Caco-2 (cell line): ENCODE measurements at regions not wholly inside any gene's neighbourhood (a gene's known extent, or its start where the extent isn't known, plus 50 kb on each side); places are given as distances from the start of the nearest gene placed in this dataset.

Experiments used
- BruUV-seq: library from RNA; stranded (reverse); fragments of 400-500 nt; replicated peaks from 2 replicates; lab custom pipeline; 2021; lab: Mats Ljungman, UMichigan
- CTCF ChIA-PET: fragments of 300-600 bp; sonication (Branson Sonifier 250); formaldehyde crosslinking; loops from one replicate; lab custom pipeline; 2022; ENCODE audit warnings: antibody characterized with exemption; lab: Charles Lee
- POLR2A ChIA-PET: fragments of 300-600 bp; sonication (Branson Sonifier 250); formaldehyde crosslinking; loops from one replicate; lab custom pipeline; 2022; ENCODE audit warnings: antibody characterized with exemption; lab: Charles Lee
- DNase-seq, 2 experiments: peaks; one replicate each; pipeline versions ENCODE4 v3.0.0 to v3.0.0-alpha.2; 2020 to 2022
- H3K27me3 ChIP-seq: replicated peaks from 2 replicates; pipeline ENCODE4 v1.6.0; 2011; ENCODE audit warnings: low read length; ENCODE audit not compliant: control insufficient read depth, insufficient read depth
- H3K36me3 ChIP-seq: 2 replicates; pipeline ENCODE4 v1.5.1; 2011; ENCODE audit warnings: low read length; ENCODE audit not compliant: control insufficient read depth, insufficient read depth
- H3K4me1 ChIP-seq: fragments of 250-450 bp; sonication (Bioruptor Pico); 2 replicates; pipeline ENCODE4 v1.5.1; 2020; ENCODE audit warnings: mild to moderate bottlenecking
- H3K4me3 ChIP-seq: 2 replicates; pipeline ENCODE4 v1.5.1; 2011; ENCODE audit warnings: low read depth, mild to moderate bottlenecking, control low read depth, low read length
- H3K9me3 ChIP-seq: fragments of 250-450 bp; sonication (Bioruptor Pico); 2 replicates; pipeline ENCODE4 v1.5.1; 2020; ENCODE audit warnings: mild to moderate bottlenecking, moderate library complexity
- H3K27ac Mint-ChIP-seq: one replicate; pipeline ENCODE4 v1.8.0; 2022; ENCODE audit warnings: mixed read lengths; ENCODE audit not compliant: unreplicated experiment
- H3K27me3 Mint-ChIP-seq: one replicate; pipeline ENCODE4 v1.8.0; 2022; ENCODE audit warnings: mixed read lengths; ENCODE audit not compliant: insufficient read depth, unreplicated experiment
- H3K36me3 Mint-ChIP-seq: one replicate; pipeline ENCODE4 v1.8.0; 2022; ENCODE audit warnings: mild to moderate bottlenecking, mixed read lengths; ENCODE audit not compliant: insufficient read depth, unreplicated experiment
- H3K4me1 Mint-ChIP-seq: one replicate; pipeline ENCODE4 v1.8.0; 2022; ENCODE audit warnings: low read depth, mixed read lengths; ENCODE audit not compliant: unreplicated experiment
- H3K4me3 Mint-ChIP-seq: one replicate; pipeline ENCODE4 v1.8.0; 2022; ENCODE audit warnings: mild to moderate bottlenecking, moderate library complexity, mixed read lengths; ENCODE audit not compliant: unreplicated experiment
- H3K9me3 Mint-ChIP-seq: one replicate; pipeline ENCODE4 v1.8.0; 2022; ENCODE audit warnings: mixed read lengths; ENCODE audit not compliant: unreplicated experiment
- intact Hi-C: fragments of 100-400 bp; cut with micrococcal nuclease; formaldehyde crosslinking; loops from one replicate; pipeline ENCODE4 v1.10.0; 2022; ENCODE audit not compliant: unreplicated experiment
- TF ChIP-seq, protein P1 (sequence below), 2 experiments: fragments of 200-600 bp in 1 of 2; IDR thresholded peaks; 1 replicate in 1 of 2; 2 replicates in 1 of 2; pipeline versions ENCODE4 v1.5.1 to v1.8.0; 2011 to 2022; ENCODE audit warnings: antibody characterized with exemption in 1 of 2, control low read depth in 1 of 2, inconsistent platforms in 1 of 2, low read depth in 1 of 2, low read length in 1 of 2, mild to moderate bottlenecking in 1 of 2, moderate library complexity in 1 of 2; ENCODE audit not compliant: insufficient read depth in 1 of 2, severe bottlenecking in 1 of 2, unreplicated experiment in 1 of 2

DNA sequence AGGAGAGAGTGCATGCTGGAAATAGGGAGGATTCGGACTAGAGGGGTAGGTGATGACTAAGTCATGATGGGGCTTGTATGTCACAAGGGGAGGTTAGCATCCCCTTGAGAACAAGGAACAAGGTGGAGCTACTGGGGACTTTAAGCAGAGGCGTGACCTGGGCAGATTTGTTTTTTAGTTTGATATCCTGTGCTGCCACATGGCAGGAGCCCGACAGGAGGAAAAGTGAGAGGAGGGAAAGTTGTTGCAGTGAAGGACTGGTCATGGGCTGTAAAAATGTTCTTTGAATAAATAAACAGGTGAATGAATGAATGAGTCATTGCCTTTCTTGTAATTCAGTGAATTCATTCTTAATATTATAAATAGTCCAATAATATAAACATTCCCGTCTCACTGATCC, 365.1 kb upstream of the CDH5 start:
- no peak for DNase-seq
- H3K4me1 ChIP-seq, result no peaks in the 10 kb centered on the region
- Mint-ChIP-seq H3K27me3 (peaks cover 23% of the 10 kb centered on the region), H3K9me3 (no peaks in the 10 kb centered on the region), H3K36me3 (no peaks in the 10 kb centered on the region), H3K4me1 (no peaks in the 10 kb centered on the region), H3K27ac (no peak overlapping the region), H3K4me3 (no peak overlapping the region)
- no peaks in the 10 kb centered on the region for H3K36me3 ChIP-seq
- POLR2A ChIA-PET, result no interaction called here
- no peaks in the 10 kb centered on the region for H3K9me3 ChIP-seq
- CTCF ChIA-PET, result no interaction called here
- TF ChIP-seq, protein P1, sequence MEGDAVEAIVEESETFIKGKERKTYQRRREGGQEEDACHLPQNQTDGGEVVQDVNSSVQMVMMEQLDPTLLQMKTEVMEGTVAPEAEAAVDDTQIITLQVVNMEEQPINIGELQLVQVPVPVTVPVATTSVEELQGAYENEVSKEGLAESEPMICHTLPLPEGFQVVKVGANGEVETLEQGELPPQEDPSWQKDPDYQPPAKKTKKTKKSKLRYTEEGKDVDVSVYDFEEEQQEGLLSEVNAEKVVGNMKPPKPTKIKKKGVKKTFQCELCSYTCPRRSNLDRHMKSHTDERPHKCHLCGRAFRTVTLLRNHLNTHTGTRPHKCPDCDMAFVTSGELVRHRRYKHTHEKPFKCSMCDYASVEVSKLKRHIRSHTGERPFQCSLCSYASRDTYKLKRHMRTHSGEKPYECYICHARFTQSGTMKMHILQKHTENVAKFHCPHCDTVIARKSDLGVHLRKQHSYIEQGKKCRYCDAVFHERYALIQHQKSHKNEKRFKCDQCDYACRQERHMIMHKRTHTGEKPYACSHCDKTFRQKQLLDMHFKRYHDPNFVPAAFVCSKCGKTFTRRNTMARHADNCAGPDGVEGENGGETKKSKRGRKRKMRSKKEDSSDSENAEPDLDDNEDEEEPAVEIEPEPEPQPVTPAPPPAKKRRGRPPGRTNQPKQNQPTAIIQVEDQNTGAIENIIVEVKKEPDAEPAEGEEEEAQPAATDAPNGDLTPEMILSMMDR (IDR thresholded peaks at IDR 0.05; ENCODE audit: insufficient read depth in 1 of 2, low read depth in 1 of 2, low read length in 1 of 2, severe bottlenecking in 1 of 2, unreplicated experiment in 1 of 2), result no peak
- H3K27me3 ChIP-seq, result no peaks in the 10 kb centered on the region; the same call in 1 of the 2 replicates
- intact Hi-C loops, result no loop called here
- BruUV-seq, result no TSS peak
- H3K4me3 ChIP-seq, result no peak overlapping the region

DNA sequence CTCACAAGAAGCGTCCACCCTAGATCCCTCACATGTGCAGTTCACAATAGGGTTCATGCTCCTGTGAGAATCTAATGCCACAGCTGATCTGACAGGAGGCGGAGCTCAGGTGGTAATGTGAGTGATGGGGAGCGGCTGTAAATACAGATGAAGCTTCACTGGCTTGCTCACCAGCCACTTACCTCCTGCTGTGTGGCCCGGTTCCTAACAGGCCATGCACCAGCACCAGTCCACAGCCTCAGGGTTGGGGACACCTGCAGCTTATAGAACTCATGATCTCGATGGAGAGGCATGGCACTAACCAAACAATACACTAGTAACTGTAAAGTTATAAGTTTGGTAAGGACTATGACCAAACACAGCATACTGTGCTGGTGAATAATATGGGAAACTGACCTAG, 368.0 kb upstream of the CDH5 start:
- CTCF ChIA-PET, result no interaction called here
- H3K27ac Mint-ChIP-seq, result no peak overlapping the region
- DNase-seq, result no peak
- H3K9me3 Mint-ChIP-seq, result no peaks in the 10 kb centered on the region
- Histone ChIP-seq H3K4me1 (no peaks in the 10 kb centered on the region), H3K4me3 (no peak overlapping the region), H3K27me3 (no peaks in the 10 kb centered on the region; the same call in 1 of the 2 replicates), H3K36me3 (no peaks in the 10 kb centered on the region), H3K9me3 (no peaks in the 10 kb centered on the region)
- TF ChIP-seq, protein P1 (IDR thresholded peaks at IDR 0.05; ENCODE audit: insufficient read depth in 1 of 2, low read depth in 1 of 2, low read length in 1 of 2, severe bottlenecking in 1 of 2, unreplicated experiment in 1 of 2), result no peak
- BruUV-seq, result no TSS peak
- intact Hi-C loops, result loop anchor here (10.0 kb wide), 1 partner anchor 166 kb away; no protein-coding TSS in a partner anchor
- H3K4me3 Mint-ChIP-seq, result no peak overlapping the region
- peaks cover 23% of the 10 kb centered on the region for H3K27me3 Mint-ChIP-seq
- POLR2A ChIA-PET, result no interaction called here
- H3K36me3 Mint-ChIP-seq, result no peaks in the 10 kb centered on the region
- H3K4me1 Mint-ChIP-seq, result no peaks in the 10 kb centered on the region

DNA sequence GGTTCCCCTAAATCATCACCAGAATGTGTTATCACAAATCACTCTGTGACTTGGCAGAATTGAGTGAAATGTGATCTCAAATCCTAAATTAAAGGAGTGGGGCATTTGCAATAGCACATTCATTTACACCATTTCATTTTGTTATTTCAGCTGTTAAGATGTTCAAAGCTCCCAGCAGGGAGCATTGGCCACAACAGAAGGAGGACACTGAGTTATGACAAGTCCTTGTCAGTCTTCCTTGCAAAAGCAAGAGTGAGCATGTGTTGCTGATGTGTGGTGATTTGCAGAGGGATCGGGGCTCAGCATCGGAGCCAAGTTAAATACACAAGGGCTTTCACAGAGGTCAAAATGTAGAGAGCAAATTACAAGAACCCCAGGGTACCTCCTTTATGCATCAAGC, 372.2 kb upstream of the CDH5 start:
- Histone ChIP-seq H3K9me3 (no peaks in the 10 kb centered on the region), H3K27me3 (no peaks in the 10 kb centered on the region), H3K36me3 (no peaks in the 10 kb centered on the region), H3K4me3 (no peak overlapping the region), H3K4me1 (no peaks in the 10 kb centered on the region)
- H3K4me3 Mint-ChIP-seq, result no peak overlapping the region
- intact Hi-C loops, result loop anchor here (10.0 kb wide), 1 partner anchor 171 kb away; no protein-coding TSS in a partner anchor
- no peaks in the 10 kb centered on the region for H3K9me3 Mint-ChIP-seq
- CTCF ChIA-PET, result interaction anchor here (0.6 kb wide), 1 partner anchor 256 kb away, joined by 3 read pairs; no protein-coding TSS in a partner anchor
- POLR2A ChIA-PET, result no interaction called here
- H3K27ac Mint-ChIP-seq, result no peak overlapping the region
- TF ChIP-seq, protein P1 (IDR thresholded peaks at IDR 0.05; ENCODE audit: insufficient read depth in 1 of 2, low read depth in 1 of 2, low read length in 1 of 2, severe bottlenecking in 1 of 2, unreplicated experiment in 1 of 2), result no peak
- BruUV-seq, result no TSS peak
- no peaks in the 10 kb centered on the region for H3K36me3 Mint-ChIP-seq
- DNase-seq, result no peak
- H3K4me1 Mint-ChIP-seq, result no peaks in the 10 kb centered on the region
- H3K27me3 Mint-ChIP-seq, result peaks cover 18% of the 10 kb centered on the region
